ENCODE measurements at regions not wholly inside any gene's neighbourhood (a gene's known extent, or its start where the extent isn't known, plus 50 kb on each side); places are given as distances from the start of the nearest gene placed in this dataset.

DNA sequence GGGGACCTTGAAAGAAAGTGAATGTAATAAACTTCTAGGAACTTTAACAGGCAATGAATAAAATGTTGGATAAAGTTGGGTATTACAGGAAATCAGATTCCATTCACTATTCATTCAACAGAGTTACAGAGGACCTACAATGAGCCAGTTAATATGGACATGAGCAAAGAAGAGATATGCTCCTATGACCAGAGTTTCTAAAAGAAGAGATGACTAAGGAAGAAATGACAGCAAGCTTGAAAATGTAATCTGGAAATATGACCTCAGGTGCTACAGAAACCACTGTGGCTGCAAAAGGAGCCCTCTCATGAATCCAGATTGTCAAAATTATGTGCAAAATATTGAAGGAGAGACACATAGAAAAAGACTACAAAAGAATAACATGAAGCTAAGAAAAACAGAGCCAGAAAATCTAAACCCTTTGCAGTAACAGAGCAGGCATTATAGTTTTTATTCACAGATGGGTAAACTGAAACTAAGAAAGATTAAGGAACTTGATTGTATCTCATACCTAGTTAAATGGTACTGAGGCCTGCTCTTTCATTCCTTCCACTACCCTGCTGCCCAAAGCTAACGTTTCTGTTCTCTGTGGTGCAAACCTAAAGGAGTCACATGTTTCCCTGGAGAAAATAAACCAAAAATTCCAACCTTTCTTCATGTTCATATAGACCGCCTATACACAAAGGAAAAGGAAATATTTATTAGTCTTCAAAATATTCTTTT, 378.3 kb downstream of the GBA3 start:
- TF ChIP-seq, protein P1, sequence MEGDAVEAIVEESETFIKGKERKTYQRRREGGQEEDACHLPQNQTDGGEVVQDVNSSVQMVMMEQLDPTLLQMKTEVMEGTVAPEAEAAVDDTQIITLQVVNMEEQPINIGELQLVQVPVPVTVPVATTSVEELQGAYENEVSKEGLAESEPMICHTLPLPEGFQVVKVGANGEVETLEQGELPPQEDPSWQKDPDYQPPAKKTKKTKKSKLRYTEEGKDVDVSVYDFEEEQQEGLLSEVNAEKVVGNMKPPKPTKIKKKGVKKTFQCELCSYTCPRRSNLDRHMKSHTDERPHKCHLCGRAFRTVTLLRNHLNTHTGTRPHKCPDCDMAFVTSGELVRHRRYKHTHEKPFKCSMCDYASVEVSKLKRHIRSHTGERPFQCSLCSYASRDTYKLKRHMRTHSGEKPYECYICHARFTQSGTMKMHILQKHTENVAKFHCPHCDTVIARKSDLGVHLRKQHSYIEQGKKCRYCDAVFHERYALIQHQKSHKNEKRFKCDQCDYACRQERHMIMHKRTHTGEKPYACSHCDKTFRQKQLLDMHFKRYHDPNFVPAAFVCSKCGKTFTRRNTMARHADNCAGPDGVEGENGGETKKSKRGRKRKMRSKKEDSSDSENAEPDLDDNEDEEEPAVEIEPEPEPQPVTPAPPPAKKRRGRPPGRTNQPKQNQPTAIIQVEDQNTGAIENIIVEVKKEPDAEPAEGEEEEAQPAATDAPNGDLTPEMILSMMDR (IDR thresholded peaks at IDR 0.05) = no peak
- no peak for TF ChIP-seq SIN3A (IDR thresholded peaks at IDR 0.05; ENCODE audit: borderline replicate concordance, insufficient read depth, low read depth, low read length)
- TF ChIP-seq, protein P2, sequence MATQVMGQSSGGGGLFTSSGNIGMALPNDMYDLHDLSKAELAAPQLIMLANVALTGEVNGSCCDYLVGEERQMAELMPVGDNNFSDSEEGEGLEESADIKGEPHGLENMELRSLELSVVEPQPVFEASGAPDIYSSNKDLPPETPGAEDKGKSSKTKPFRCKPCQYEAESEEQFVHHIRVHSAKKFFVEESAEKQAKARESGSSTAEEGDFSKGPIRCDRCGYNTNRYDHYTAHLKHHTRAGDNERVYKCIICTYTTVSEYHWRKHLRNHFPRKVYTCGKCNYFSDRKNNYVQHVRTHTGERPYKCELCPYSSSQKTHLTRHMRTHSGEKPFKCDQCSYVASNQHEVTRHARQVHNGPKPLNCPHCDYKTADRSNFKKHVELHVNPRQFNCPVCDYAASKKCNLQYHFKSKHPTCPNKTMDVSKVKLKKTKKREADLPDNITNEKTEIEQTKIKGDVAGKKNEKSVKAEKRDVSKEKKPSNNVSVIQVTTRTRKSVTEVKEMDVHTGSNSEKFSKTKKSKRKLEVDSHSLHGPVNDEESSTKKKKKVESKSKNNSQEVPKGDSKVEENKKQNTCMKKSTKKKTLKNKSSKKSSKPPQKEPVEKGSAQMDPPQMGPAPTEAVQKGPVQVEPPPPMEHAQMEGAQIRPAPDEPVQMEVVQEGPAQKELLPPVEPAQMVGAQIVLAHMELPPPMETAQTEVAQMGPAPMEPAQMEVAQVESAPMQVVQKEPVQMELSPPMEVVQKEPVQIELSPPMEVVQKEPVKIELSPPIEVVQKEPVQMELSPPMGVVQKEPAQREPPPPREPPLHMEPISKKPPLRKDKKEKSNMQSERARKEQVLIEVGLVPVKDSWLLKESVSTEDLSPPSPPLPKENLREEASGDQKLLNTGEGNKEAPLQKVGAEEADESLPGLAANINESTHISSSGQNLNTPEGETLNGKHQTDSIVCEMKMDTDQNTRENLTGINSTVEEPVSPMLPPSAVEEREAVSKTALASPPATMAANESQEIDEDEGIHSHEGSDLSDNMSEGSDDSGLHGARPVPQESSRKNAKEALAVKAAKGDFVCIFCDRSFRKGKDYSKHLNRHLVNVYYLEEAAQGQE (IDR thresholded peaks at IDR 0.05; ENCODE audit: insufficient read depth in 1 of 2, low read depth in 2 of 2, low read length in 1 of 2) = no peak
